Astrocyte (in vitro differentiated cells and primary cell): ENCODE measurements at regions not wholly inside any gene's neighbourhood (a gene's known extent, or its start where the extent isn't known, plus 50 kb on each side); places are given as distances from the start of the nearest gene placed in this dataset.

Experiments
- EZH2 ChIP-seq: IDR thresholded peaks from 2 replicates; pipeline ENCODE4 v1.6.1; 2012; ENCODE audit warnings: mild to moderate bottlenecking, low read length, inconsistent platforms; ENCODE audit not compliant: insufficient read depth
- TF ChIP-seq, protein P1 (sequence below): IDR thresholded peaks from 2 replicates; pipeline ENCODE4 v1.5.1; 2011; ENCODE audit warnings: low read depth, mild to moderate bottlenecking, inconsistent platforms, low read length, moderate library complexity; ENCODE audit not compliant: insufficient read depth

- TF ChIP-seq, protein P1, sequence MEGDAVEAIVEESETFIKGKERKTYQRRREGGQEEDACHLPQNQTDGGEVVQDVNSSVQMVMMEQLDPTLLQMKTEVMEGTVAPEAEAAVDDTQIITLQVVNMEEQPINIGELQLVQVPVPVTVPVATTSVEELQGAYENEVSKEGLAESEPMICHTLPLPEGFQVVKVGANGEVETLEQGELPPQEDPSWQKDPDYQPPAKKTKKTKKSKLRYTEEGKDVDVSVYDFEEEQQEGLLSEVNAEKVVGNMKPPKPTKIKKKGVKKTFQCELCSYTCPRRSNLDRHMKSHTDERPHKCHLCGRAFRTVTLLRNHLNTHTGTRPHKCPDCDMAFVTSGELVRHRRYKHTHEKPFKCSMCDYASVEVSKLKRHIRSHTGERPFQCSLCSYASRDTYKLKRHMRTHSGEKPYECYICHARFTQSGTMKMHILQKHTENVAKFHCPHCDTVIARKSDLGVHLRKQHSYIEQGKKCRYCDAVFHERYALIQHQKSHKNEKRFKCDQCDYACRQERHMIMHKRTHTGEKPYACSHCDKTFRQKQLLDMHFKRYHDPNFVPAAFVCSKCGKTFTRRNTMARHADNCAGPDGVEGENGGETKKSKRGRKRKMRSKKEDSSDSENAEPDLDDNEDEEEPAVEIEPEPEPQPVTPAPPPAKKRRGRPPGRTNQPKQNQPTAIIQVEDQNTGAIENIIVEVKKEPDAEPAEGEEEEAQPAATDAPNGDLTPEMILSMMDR, result no peak
- TF ChIP-seq EZH2, result no peak
Measured at GRCh38 chr2:19667536-19667949, 234.2 kb downstream of the TTC32 start.
